DMS53 (cell line): ENCODE measurements at regions not wholly inside any gene's neighbourhood (a gene's known extent, or its start where the extent isn't known, plus 50 kb on each side); places are given as distances from the start of the nearest gene placed in this dataset.
A peak's percentile ranks its signal among the peaks of the same experiment; 100 is the strongest.
"Not testable (repeated sequence)": the region's sequence is repeated elsewhere in the genome, so short reads cannot be mapped to it uniquely, and the experiment has no call there.

Experiments
- DNase-seq: peaks from one replicate; lab custom pipeline; 2025; lab: John Stamatoyannopoulos, UW

DNA sequence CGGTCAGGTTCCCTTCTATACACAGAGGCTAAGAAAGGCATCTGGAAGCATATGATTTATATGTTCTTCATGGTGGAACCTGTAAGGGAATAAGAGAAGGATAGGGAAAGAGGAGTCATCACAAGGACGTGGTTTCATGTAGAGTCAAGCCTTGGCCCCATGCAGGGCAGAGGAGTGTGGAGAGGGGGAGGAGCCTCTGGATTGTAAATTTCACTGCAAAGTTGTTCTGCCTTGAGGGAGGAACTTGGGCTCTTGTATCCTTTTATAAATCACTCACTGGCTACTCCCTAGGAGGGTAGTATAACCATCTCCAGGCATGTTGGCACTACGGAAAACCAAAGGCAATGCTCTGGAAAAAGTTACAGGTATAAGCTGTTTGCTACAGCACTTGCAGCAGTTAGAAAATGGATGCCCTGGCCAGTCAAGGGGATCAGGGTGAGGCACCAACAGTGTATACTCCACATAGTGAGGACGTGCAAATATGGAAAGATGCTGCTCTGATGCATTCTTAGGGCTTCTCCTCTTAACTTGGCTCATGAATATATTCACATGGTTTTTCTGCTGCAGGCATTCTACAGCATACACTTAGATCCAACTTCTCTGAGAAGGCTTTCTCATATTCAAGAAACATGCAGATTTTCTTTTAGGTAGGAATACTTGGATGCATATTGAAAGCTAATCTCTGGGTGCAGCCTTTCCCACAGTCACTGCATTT lies 60.3 kb upstream of the ZNF81 start:
- DNase-seq: no peak

DNA sequence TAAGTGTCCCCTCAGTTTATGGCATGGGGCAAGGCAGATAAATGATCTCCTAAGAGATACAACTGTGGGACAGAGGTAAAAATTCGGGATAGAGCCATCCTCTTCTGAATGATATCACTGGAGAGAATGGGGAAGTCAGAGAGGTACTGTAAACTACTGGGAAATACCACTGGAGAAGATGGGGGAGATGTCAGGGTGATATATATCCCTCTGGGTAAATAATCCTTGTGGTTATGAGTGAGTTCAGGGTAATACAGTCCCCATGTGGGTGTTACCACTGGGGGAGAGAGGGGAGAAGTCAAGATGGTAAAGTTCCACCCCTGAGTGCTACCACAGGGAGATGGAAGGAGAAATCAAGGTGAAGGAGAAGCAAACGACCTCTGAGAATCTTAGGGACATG lies 63.9 kb upstream of the ZNF81 start:
- DNase-seq: no peak

DNA sequence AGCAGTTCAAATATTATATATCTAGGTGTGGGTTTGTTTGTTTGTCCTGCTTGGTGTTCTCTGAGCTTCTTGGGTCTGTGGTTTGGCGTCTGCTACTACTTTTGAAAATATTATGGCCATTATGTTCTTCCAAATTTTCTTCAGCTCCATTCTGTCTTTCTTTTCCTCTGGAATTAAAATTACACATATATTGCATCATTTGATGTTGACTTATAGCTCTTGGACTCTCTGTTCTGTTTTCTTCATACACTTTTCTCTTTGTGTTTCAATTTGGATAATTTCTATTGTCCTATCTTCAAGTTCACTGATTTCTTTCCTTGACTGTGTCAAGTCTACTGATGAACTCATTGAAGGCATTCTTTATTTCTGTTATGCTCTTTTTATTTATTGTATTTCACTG lies 65.2 kb upstream of the ZNF81 start:
- DNase-seq: no peak

DNA sequence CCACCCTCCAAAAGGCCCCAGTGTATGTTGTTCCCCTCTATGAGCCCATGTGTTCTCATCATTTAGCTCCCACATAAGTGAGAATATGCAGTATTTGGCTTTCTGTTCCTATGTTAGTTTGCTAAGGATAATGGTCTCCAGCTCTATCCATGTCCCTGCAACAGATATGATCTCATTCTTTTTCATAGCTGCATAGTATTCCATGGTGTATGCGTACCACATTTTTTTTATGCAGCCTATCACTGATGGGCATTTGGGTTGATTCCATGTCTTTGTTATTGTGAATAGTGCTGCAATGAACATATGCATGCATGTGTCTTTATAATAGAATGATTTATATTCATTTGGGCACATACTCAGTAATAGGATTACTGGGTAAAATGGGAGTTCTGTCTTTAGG lies 73.9 kb upstream of the ZNF81 start:
- DNase-seq: not testable (repeated sequence)

DNA sequence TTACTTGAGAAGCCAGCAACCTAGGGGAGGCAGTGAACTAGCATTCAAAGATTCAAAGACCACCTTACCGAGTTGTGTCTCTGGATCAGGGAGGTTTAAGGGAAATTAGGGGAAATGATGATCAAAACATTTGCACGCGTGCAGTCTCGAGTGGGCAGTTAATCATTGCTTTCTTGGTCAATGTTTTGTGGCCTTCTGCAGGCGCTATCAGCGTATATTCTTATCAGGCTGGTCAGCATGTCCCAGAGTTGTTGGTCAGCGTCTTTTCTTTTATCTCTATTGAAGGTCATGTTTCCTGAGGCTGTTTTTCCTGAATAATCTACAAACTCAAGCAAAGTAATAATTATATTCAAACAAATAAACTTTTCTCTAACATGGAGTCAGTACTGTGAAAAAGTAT lies 84.0 kb upstream of the ZNF81 start:
- DNase-seq: no peak

DNA sequence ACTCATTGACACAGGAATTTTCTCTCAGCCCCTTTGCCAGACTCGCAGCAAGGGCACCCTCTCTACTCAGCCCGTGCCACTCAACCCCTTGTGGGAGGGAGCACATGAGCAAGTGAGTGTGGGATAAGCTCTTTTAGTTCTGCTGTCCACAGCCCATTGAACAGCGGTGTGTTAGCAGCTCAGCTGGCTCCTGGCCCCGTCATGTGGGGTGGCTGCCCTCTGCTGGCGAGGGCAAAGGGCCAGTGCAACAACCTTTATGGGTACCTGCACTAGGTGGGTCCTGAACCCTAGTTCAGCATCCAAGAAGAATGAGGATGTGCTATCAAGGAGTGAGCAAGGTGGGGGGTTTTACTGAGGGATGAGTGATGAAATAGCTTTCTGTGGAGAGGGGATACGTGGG lies 85.0 kb upstream of the ZNF81 start:
- peak; percentile 81 for DNase-seq

DNA sequence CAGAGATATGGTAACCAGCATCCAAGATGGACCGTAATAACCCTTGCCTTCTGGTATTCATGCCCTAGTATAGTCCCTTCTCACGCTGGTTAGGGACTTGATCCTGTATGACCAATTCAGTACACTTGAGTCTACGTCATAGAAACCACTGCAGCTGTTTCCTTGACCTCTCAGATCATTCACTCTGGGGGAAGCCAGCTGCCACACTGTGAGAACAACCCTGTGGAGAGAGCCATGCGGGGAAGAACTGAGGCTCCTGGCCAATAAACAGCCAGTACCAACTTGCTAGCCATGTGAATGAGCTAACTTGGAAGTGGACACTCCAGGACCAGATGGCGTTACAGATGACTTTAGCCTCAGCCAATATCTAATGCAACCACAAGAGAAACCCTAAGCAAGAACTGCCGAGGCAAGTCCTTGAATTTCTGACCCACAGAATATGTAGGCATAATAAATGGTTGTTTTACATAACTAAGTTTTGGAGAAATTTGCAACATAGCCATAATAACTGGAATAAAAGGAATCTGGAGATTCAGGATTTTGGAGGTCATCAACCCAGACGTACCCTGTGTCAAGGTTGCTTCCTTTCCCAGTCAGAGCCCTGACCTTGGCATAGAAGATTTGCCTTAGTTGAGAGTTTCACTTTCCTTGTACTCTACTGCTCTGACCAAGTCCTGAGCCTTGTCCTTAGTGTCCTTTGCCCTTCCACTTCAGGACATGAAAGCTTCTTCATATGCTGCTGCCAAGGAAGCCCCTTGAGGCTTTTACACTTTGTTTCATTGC lies 87.3 kb upstream of the ZNF81 start:
- peak; percentile 52 for DNase-seq

DNA sequence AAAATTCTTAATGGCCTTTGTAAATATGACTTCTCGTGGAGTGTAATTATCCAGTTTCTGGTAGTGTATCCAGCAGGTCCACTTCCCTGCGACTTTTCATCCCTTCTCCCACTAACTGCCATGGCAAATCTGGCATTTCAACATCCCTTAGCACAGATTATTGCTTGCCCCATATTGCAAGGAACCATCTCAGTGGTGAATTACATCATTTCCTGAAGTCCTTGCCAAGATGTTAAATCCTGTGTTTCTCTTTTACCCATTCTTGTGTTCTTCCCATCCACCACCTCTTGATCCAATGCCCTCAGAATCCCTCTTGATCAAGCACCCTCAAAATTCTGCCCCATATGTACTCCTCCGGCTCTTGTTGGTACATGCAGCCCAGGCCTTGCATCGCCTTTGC lies 88.1 kb upstream of the ZNF81 start:
- no peak for DNase-seq

DNA sequence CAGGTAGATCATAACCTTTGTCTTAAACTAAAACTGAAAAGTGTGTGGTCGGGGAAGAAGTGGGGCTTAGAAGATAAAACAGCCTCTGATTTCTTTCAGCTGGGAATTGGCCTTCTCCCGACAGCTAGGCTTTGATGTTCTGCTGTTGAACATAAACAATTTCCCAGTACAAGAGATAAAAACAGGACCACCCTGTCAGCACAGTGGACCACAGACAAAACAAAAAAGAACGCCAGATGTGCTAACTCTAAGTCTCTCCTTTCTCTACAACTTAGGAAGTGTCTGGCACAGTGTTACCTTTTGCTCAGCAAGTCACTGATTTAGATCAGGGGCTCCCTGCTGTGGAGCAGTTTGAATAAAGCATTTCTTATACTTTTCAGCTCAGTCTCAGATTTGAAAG lies 87.5 kb upstream of the UXT start:
- DNase-seq: no peak

DNA sequence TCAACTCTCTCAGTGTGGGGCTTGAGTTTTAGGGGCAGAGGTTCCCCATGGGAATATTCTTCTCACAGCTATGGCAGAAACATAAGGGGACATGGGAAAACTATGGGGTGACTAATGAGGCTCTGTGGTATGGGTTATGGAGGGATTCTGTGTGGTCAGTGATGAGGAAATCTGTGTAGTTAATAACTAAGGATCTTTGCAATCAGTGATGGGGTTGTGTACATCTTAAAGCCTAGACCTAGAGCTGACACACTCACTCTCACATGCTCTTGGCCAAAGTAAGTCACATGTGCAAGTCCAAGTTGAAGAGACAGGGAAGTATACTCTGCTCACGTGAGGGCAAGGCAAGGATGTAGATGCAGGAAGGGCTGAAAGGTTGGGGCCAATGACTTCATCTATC lies 86.4 kb upstream of the UXT start:
- DNase-seq: no peak

DNA sequence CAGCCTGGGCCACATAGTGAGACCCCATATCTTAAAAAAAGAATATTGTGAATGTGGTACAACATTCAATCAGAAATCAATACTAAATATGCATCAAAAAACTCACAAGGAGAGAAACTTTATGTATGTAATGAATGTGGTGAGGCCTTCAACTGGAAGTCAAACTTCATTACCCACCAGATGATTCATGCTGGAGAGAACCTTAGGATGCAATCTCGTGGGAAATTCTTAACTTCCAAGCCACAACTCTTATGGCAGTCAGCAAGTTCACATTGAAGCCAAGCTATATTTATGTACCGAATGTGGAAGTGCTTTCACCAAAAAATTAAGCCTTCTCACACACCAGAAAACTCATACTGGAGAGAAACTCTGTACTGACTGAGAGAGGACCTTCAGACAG lies 84.5 kb upstream of the UXT start:
- no peak for DNase-seq

DNA sequence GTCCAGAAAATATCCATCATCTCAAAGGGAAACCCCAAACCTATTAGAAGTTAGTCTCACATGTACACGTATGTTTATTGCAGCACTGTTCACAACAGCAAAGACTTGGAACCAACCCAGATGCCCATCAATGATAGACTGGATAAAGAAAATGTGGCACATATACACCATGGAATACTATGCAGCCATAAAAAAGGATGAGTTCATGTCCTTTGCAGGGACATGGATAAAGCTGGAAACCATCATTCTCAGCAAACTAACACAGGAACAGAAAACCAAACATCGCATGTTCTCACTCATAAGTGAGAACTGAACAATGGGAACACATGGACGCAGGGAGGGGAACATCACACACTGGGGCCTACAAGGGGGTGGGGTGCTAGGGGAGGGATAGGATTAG lies 79.9 kb upstream of the UXT start:
- not testable (repeated sequence) for DNase-seq

DNA sequence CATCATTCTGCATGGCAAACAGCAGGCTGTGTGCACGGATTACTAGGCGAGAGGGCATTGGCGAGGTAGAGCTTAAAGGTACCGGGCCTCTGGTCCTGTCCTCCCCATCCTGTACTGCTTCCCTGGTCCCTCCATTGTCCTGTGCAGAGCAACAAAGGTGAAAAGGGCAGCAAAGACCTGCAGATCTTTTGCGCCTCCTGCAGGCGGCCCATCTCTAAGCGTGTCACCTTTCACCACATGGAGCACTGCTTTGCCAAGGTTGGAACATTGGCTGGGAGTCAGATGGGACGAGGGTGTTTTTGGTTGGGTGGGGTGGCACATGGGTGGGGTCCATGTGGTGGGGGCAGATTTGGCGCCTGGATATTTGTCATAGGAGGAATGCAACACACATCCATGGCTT lies 64.7 kb upstream of the UXT start:
- DNase-seq: peak; percentile 10

DNA sequence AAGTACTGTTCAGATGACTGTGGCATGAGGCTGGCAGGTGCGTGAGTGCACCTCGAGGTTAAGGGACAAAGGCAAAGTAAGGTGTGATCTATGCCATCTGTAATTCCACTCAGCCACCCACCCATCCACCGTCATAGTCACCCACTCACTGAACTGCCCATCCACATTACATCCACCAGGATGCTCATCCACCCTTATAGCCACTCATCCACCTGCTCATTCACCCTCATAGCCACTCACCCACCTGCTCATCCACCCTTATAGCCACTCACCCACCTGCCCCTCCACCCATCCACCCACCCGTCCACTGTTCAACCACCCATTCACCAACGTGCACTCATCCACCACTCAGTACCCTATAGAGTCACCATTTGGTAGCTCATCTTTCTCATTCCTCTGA lies 64.1 kb upstream of the UXT start:
- DNase-seq: no peak

DNA sequence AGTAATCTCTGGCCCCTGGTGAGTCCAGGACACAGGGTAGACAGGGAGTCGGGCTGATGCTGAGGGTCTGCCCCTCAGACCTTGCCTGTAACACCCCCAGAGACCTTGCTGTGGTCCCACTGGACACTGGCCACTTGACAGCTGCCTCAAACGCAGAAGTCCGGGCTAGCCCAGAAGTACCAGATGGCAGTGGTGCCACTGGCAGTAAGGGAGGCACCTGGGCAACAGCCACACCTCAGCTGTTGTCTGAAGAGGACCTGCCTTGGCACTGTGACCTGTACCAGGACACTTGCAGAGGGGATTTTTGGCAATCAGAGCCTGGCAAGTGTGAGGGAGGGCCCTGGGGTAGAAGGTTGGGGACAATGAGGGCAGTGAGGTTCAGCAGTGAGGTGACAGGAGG lies 63.3 kb upstream of the UXT start:
- no peak for DNase-seq

DNA sequence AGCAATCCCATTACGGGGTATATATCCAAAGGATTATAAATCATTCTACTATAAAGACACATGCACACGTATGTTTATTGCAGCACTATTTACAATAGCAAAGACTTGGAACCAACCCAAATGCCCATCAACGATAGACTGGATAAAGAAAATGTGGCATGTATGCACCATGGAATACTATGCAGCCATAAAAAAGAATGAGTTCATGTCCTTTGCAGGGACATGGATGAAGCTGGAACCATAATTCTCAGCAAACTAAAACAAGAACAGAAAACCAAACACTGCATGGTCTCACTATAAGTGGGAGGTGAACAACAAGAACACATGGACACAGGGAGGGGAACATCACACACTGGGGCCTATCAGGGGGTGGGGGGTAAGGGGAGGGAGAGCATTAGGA lies 56.1 kb upstream of the UXT start:
- not testable (repeated sequence) for DNase-seq

DNA sequence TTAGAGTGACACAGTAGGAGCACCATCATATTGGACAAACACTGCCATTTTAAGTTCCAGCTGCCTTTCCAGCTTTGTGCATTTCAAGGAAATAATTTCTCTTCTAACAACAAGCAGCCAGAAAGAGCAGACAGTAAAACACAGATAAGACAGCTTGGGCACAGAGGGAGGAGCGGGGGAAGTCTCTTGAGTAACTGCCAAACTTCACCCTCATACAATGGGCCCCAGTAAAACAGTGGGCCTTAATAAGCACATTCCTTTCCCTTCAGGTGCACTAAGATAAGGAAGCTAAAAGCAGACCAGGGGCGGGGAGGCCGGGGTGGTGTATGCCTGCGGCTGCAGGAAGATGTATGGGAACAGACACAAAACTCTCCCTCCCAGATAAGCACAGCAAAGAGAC lies 53.7 kb upstream of the UXT start:
- not testable (repeated sequence) for DNase-seq

DNA sequence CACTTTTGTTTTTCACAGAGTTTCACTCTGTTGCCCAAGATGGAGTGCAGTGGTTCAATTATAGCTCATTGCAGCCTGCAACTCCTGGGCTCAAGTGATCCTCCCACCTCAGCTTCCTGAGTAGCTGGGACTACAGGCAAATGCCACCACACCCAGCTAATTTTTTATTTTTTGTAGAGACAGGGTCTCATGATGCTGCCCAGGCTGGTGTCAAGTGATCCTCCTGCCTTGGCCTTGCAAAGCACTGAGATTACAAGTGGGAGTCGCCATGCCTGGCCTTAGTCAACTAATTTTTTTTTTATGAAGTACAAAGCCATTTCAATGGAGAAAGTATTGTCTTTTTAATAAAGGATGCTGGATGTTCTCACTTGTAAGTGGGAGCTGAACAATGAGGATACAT lies 51.3 kb upstream of the UXT start:
- no peak for DNase-seq
